ELR (cell line): ENCODE measurements at regions not wholly inside any gene's neighbourhood (a gene's known extent, or its start where the extent isn't known, plus 50 kb on each side); places are given as distances from the start of the nearest gene placed in this dataset.

Experiments
- DNase-seq: peaks from one replicate; pipeline ENCODE4 v3.0.0-alpha.2; 2015; ENCODE audit warnings: low read depth

GRCh38 chr4:119709418-119709817, 80.8 kb upstream of the PDE5A start:
- DNase-seq, result no peak

DNA sequence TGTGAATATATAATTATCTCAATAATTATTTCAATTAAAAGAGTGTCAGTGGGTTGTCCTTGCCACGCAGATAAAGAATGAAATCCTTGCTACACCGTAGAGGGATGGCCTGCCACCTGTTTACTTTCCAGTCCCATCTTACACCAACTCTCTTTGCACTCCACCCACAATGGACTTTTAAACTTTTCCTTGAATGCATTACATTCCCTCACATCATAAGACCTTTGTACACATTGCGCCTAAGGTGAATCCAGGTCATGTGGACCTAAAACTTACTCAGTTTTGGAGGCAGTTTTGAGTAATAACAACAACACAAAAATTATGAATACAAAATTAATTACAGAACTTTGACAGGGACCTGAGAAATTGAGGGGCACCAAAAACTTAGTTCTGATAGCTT, 78.7 kb upstream of the PDE5A start:
- no peak for DNase-seq

GRCh38 chr4:119706804-119707203, 78.2 kb upstream of the PDE5A start:
- DNase-seq, result no peak

DNA sequence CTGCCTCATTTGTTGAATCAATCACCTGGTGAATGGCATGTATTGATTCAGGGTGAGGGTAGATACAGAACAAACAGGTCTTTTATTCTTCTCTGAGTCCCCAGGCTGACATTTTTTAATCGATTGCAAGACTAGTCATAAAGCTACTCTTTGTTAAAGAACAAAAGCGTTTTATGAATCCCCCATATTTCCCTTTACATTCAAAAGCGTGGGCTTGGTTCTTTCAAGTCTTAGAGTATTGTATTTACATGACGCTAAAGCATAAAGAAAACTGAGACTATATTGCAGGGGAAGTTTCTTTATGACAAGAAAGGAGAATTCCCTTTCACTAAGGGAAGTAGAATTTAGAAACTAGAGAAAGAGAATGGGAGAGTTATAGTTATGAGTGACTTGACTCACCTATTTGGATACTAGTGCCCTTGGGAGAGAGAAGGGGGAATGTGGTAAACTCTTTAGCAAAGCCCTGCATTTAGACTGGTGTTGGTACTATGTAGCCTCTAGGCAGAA, 69.3 kb upstream of the PDE5A start:
- no peak for DNase-seq

DNA sequence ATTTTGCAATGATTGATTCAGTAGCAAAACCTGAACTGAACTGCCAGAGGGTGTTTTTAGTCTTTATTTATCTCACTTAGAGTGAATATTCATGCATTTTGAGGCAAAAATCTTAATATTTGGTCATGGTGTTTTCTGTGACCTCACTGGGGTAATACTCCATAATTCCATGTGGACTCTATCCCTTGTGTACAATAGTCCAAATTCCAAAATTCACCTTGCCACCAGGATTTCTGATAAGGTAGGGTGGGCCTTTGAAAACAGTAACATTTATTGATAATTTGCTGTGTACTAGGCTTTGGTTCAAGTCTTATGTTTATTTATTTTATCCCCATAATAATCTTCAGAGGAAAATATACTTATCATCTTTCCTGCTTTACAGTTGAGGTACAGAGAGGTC, 68.4 kb upstream of the PDE5A start:
- DNase-seq, result no peak

- DNase-seq, result no peak
These were observed 66.6 kb upstream of the PDE5A start for GRCh38 chr4:119695216-119695615.

- no peak for DNase-seq
These were observed 64.5 kb upstream of the PDE5A start for GRCh38 chr4:119693126-119693525.

DNA sequence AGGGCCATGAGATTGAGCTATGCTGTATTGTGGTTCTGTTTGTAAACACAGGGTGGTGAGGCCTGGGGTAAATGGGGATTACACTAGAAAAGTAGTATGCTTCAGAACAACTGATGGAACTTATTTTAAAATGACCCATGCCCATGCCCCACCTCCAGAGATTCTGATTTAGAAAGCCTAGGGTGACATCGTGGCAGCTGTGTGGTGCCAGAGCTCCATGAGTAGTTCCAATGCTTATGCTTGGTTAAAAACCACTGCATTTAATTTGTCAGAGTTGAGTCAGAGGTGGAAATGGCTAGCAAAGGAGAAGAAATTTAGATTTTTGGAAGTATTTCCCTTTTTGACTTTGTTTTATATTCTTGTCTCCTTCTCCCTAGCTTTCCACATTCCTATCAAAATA, 63.4 kb upstream of the PDE5A start:
- DNase-seq, result peak; percentile 45

- peak; percentile 8 for DNase-seq
These were observed 62.3 kb upstream of the PDE5A start for GRCh38 chr4:119690871-119691270.

- no peak for DNase-seq
These were observed 59.8 kb upstream of the PDE5A start for GRCh38 chr4:119688446-119688845.

GRCh38 chr4:119684463-119684862, 55.9 kb upstream of the PDE5A start:
- DNase-seq, result no peak

GRCh38 chr4:119683518-119683917, 54.9 kb upstream of the PDE5A start:
- peak; percentile 1 for DNase-seq

DNA sequence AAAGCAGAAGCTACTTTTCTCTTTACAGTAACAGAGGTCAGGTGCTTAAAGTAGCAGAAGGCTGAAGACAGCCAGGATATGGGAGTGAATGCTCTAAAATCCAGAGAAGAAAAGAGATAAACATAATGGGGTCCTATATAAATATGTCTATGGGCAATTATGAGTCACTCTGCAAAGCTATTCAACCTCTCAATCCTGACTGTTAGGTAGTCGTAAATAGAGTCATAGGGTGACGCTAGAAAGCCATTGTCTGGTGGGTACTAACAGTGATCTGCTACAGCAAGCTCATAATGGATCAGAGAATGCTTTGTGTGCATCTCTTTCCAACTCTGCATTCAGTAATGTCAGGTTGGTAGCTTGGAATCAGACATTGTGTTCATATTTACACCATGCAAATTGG, 53.5 kb upstream of the PDE5A start:
- DNase-seq, result peak; percentile 10

DNA sequence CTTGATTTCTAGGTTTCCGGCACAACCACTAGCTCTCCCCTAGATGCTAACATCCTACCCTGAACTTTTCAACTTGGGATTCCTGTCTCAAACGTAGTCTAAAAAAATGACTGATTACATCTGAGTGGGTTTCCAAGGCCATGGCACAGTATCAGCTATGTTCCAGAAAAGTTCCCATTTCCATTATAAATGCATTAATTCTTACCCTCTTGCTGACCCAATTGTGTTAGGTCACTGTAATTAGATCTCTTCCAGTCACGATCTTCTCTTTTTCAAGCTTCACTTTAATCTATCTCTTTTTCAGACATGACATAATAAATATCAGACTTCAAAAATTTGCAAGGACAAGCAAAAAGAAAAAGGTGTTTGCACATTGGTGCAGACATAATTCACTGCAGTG, 50.6 kb upstream of the PDE5A start:
- no peak for DNase-seq

- DNase-seq, result peak; percentile 47
These were observed 50.2 kb upstream of the PDE5A start for GRCh38 chr4:119678761-119679160.
